ENCODE measurements at regions not wholly inside any gene's neighbourhood (a gene's known extent, or its start where the extent isn't known, plus 50 kb on each side); places are given as distances from the start of the nearest gene placed in this dataset.
A peak's percentile ranks its signal among the peaks of the same experiment; 100 is the strongest.

GRCh38 chr12:94777936-94778335 is 127.6 kb upstream of the TMCC3 start:
- DNase-seq = no peak

- no peak for DNase-seq
Measured at GRCh38 chr12:94775710-94776109, 125.4 kb upstream of the TMCC3 start.

- DNase-seq = no peak
Measured at GRCh38 chr12:94771741-94772140, 121.4 kb upstream of the TMCC3 start.

- no peak for DNase-seq
Measured at GRCh38 chr12:94771199-94771598, 120.8 kb upstream of the TMCC3 start.

GRCh38 chr12:94770791-94771190 is 120.4 kb upstream of the TMCC3 start:
- no peak for DNase-seq

- no peak for DNase-seq
Measured at GRCh38 chr12:94769776-94770759, 119.7 kb upstream of the TMCC3 start.

GRCh38 chr12:94769047-94769420 is 118.7 kb upstream of the TMCC3 start:
- no peak for DNase-seq

- DNase-seq = peak; percentile 11
Measured at GRCh38 chr12:94768398-94769046, 118.2 kb upstream of the TMCC3 start.

- DNase-seq = no peak
Measured at GRCh38 chr12:94767956-94768355, 117.6 kb upstream of the TMCC3 start.

- no peak for DNase-seq
Measured at GRCh38 chr12:94766397-94766796, 116.0 kb upstream of the TMCC3 start.

- DNase-seq = no peak
Measured at GRCh38 chr12:94763462-94763861, 113.1 kb upstream of the TMCC3 start.

GRCh38 chr12:94762943-94763342 is 112.6 kb upstream of the TMCC3 start:
- DNase-seq = no peak

- DNase-seq = no peak
Measured at GRCh38 chr12:94762259-94762942, 112.0 kb upstream of the TMCC3 start.

- DNase-seq = no peak
Measured at GRCh38 chr12:94761559-94761958, 111.2 kb upstream of the TMCC3 start.

- DNase-seq = no peak
Measured at GRCh38 chr12:94760786-94761185, 110.4 kb upstream of the TMCC3 start.

GRCh38 chr12:94756789-94757188 is 106.4 kb upstream of the TMCC3 start:
- DNase-seq = no peak

- no peak for DNase-seq
Measured at GRCh38 chr12:94755598-94755997, 105.2 kb upstream of the TMCC3 start.

- no peak for DNase-seq
Measured at GRCh38 chr12:94754653-94755052, 104.3 kb upstream of the TMCC3 start.

- no peak for DNase-seq
Measured at GRCh38 chr12:94753036-94753679, 102.8 kb upstream of the TMCC3 start.

- no peak for DNase-seq
Measured at GRCh38 chr12:94750864-94751263, 100.5 kb upstream of the TMCC3 start.

- DNase-seq = no peak
Measured at GRCh38 chr12:94749890-94750289, 99.5 kb upstream of the TMCC3 start.

GRCh38 chr12:94749455-94749854 is 99.1 kb upstream of the TMCC3 start:
- DNase-seq = no peak

All from NCI-H1092 treated with DMSO at 0.1 percent for 48 hours (cell line).